Stomach smooth muscle (tissue), 2 donors: ENCODE measurements at regions not wholly inside any gene's neighbourhood (a gene's known extent, or its start where the extent isn't known, plus 50 kb on each side); places are given as distances from the start of the nearest gene placed in this dataset.

ENCODE experiments used
- H3K27ac ChIP-seq: one replicate; pipeline ENCODE4 v1.7.0; 2013; ENCODE audit warnings: mild to moderate bottlenecking, low read length, inconsistent platforms
- H3K27me3 ChIP-seq, 2 donors: one replicate each; pipeline ENCODE4 v1.7.0; 2013; ENCODE audit warnings: low read length in 2 of 2; ENCODE audit not compliant: insufficient read depth in 2 of 2, control insufficient read depth in 1 of 2
- H3K36me3 ChIP-seq, 2 donors: one replicate each; pipeline ENCODE4 v1.7.0; 2013; ENCODE audit warnings: low read length in 2 of 2; ENCODE audit not compliant: control insufficient read depth in 2 of 2, insufficient read depth in 2 of 2
- H3K4me1 ChIP-seq: one replicate; pipeline ENCODE4 v1.7.0; 2013; ENCODE audit warnings: low read length; ENCODE audit not compliant: control insufficient read depth, insufficient read depth
- H3K4me3 ChIP-seq, 2 donors: one replicate each; pipeline ENCODE4 v1.7.0; 2013; ENCODE audit warnings: low read length in 2 of 2
- H3K9ac ChIP-seq, 2 donors: one replicate each; pipeline ENCODE4 v1.7.0; 2013; ENCODE audit warnings: low read length in 2 of 2, mild to moderate bottlenecking in 1 of 2
- H3K9me3 ChIP-seq, 2 donors: one replicate each; pipeline ENCODE4 v1.7.0; 2013; ENCODE audit warnings: low read length in 2 of 2; ENCODE audit not compliant: control insufficient read depth in 2 of 2
- donor health status: healthy.
- donor health status: Pancreatic carcinoma.

DNA sequence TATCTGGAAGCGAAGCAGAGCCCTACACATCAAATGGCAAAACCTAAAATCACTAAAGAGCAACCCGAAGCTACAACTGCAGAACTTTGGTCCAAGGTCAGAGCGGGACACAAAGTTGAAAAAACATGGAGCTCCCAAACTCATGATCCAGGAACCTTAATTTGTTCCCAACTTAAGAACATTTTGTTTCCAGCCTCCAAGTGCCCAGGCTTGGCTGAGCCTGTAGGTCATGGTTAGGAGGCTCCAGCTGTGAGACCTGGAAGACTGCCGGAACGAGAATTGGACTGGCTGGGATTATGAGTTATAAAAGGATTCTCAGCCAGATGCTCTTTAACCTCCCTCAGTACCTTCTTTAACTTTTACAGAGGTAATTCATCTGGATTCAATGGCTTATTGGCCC, 349.1 kb upstream of the DDX53 start:
- H3K27ac ChIP-seq = no peak overlapping the region
- H3K9ac ChIP-seq = no peak overlapping the region
- peaks cover 3% of the 10 kb centered on the region for H3K4me1 ChIP-seq
- no peaks in the 10 kb centered on the region for H3K9me3 ChIP-seq
- no peak overlapping the region for H3K4me3 ChIP-seq
- no peaks in the 10 kb centered on the region for H3K36me3 ChIP-seq
- no peaks in the 10 kb centered on the region for H3K27me3 ChIP-seq

DNA sequence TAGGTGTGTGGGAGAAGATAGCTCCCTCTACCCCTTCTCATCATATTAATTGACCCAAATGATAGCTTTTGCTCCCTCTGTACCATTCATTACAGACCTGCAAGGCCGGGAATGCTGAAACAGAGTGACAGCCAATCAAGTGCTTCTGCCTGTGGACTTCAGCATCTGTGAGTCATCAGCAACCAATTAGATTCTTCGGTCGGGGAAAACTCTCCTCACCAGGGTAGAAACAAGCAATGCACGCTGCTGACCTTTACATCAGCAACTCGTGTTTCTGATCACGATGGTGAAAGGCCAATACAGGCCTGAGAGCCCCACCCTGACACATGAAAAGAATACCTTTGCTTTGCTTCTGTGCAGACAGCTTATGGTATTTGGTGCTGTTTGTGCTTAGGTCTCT, 347.2 kb upstream of the DDX53 start:
- H3K4me1 ChIP-seq = peaks cover 3% of the 10 kb centered on the region
- no peaks in the 10 kb centered on the region for H3K27me3 ChIP-seq
- no peaks in the 10 kb centered on the region for H3K36me3 ChIP-seq
- no peak overlapping the region for H3K27ac ChIP-seq
- no peaks in the 10 kb centered on the region for H3K9me3 ChIP-seq
- no peak overlapping the region for H3K9ac ChIP-seq
- H3K4me3 ChIP-seq = no peak overlapping the region

DNA sequence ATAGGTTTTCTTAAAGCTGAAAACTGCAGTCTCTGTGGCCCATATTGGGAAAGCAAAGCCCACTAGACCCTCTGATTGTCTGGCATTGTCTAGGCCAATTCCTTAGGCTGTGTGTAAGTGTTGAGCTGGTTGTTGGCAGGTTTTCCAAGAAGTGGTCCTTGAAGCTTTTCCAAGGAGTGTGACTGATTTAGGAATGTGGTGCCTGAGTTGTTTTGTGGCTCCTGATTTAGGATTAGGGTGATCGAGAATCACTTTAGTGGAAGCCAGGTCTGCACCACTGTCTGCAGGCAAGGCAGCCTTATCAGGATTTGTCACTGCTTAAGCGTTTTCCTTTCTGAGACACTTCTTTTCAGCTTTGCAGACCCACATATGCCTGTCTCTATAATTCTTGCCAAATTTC, 339.0 kb upstream of the DDX53 start:
- Histone ChIP-seq H3K9me3 (no peaks in the 10 kb centered on the region), H3K36me3 (no peaks in the 10 kb centered on the region), H3K4me1 (no peaks in the 10 kb centered on the region), H3K27me3 (peaks cover 0 to 3% of the 10 kb centered on the region in 2 donors), H3K27ac (no peak overlapping the region), H3K9ac (no peak overlapping the region), H3K4me3 (no peak overlapping the region)

DNA sequence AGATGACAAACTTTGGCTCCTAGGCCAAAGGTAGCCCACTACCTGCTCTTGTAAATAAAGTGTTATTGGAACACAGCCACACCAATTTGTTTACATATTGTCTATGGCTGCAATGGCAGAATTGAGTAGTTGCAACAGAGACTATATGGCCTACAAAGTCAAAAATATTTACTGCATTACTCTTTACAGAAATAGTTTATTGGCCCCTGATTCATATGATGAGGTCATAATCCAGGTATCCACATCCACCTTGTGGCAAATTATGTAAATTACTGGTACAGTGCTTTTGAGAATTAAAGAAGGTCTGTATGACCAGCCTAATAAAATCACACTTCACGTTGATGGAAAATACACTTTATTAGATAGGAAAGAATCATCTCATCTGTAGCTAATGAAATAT, 337.0 kb upstream of the DDX53 start:
- no peaks in the 10 kb centered on the region for H3K9me3 ChIP-seq
- H3K4me3 ChIP-seq = no peak overlapping the region
- no peaks in the 10 kb centered on the region for H3K36me3 ChIP-seq
- no peak overlapping the region for H3K9ac ChIP-seq
- H3K27ac ChIP-seq = no peak overlapping the region
- peaks cover 0 to 3% of the 10 kb centered on the region in 2 donors for H3K27me3 ChIP-seq
- H3K4me1 ChIP-seq = no peaks in the 10 kb centered on the region

DNA sequence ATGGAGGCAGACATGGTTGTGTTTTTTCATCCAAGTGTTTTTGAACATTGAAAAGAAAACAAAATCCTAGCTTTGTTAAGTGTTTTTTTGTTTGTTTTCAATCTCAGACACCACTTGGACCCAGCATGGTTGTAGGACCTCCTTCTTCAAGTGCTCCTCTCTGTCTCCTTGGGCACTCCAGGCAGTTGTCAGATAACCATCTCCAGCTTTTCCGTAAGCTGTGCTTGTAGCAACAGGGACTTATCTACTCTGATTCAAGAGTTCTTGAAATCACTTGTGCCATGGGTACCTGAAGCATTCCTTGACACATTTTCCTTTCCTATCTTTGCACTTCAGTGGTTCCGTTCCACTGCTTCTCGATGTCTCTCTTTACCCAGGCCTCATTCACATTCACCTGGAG, 334.9 kb upstream of the DDX53 start:
- peaks cover 0 to 3% of the 10 kb centered on the region in 2 donors for H3K27me3 ChIP-seq
- no peaks in the 10 kb centered on the region for H3K4me1 ChIP-seq
- H3K9me3 ChIP-seq = no peaks in the 10 kb centered on the region
- no peak overlapping the region for H3K27ac ChIP-seq
- no peak overlapping the region for H3K9ac ChIP-seq
- no peaks in the 10 kb centered on the region for H3K36me3 ChIP-seq
- H3K4me3 ChIP-seq = no peak overlapping the region

DNA sequence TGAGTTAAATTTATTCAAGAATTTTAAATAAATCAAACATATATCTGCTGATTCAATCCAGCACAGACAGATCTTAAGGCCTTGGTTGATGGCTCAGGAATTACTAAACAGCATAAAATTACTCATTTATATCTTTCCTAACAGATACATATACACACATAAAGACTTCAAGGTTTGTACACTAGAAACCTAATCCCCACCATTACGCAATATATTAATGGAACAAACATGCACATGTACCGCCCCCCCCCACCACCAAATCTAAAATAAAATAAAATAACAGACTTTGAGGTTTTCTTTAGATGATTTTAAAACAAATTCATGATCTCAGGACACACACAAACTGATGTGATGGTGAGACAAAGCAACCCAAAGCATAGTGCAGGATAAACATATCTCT, 333.9 kb upstream of the DDX53 start:
- Histone ChIP-seq H3K36me3 (no peaks in the 10 kb centered on the region), H3K4me3 (no peak overlapping the region), H3K9me3 (no peaks in the 10 kb centered on the region)

DNA sequence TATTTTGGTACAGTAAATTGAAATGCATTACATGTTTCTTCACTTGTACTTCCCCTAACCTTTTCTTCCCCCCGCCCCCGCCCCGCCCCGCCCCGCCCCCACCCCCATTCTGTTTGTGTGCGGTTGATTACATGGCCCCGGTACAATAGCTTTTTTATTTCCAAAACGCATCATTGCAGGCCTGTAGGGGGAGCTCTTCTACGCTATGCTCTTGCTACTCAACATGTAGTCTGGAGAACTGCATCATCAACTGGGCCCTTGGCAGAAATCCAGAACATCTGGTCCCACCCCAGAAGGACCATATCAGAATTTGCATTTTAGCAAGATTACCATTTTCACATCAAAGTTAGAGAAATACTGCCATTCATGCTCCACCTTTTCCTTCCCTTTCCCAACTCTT, 333.3 kb upstream of the DDX53 start:
- Histone ChIP-seq H3K9ac (no peak overlapping the region), H3K4me3 (no peak overlapping the region), H3K9me3 (no peaks in the 10 kb centered on the region), H3K27ac (no peak overlapping the region), H3K36me3 (no peaks in the 10 kb centered on the region), H3K4me1 (no peaks in the 10 kb centered on the region), H3K27me3 (peaks cover 0 to 3% of the 10 kb centered on the region in 2 donors)

More for the DNA sequence above, 333.9 kb upstream of the DDX53 start:
- no peaks in the 10 kb centered on the region for H3K4me1 ChIP-seq
- peaks cover 0 to 3% of the 10 kb centered on the region in 2 donors for H3K27me3 ChIP-seq
- H3K9ac ChIP-seq = no peak overlapping the region
- no peak overlapping the region for H3K27ac ChIP-seq

DNA sequence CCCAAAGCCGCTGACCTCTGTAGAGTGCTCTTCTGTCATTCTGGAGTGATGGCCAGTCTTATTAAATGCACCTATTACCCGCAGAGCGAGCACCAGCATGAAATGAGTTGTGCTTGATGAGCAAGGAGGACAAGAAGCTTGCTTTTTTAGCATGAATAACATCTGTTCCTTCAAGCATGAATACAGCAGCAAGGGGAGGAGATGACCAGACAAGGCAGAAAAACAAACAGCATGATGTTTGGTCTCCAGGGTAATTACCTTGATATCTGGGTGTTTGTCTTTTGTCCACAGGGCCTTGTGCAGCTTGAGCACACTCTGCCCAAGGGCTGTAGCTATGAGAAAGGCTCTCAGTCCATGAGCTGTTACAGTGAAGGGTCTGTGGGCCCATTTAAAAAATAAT, 324.8 kb upstream of the DDX53 start:
- Histone ChIP-seq H3K36me3 (no peaks in the 10 kb centered on the region), H3K27me3 (no peaks in the 10 kb centered on the region), H3K9ac (no peak overlapping the region), H3K4me1 (no peaks in the 10 kb centered on the region), H3K27ac (no peak overlapping the region), H3K4me3 (no peak overlapping the region), H3K9me3 (no peaks in the 10 kb centered on the region)

DNA sequence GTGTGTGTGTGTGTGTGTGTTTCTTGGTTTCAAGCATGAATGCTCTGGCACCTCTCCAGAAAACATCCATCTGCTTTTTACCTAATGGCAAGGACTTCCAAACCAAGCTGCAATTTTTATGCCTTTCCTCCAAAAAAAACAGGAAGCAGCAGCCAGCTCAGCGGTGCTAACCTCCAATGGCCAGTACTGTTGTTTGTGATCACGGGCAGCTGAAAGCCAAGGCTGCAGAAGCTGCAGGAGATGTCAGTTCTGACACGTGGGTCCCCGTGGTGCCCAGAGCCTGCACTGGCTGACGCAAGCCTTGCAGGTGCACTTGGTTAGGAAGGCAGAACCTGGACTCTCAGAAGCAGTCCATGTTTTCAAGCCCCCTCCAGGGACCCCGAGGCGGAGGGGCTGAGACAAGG, 313.6 kb upstream of the DDX53 start:
- Histone ChIP-seq H3K9ac (no peak overlapping the region), H3K36me3 (no peaks in the 10 kb centered on the region), H3K4me1 (no peaks in the 10 kb centered on the region), H3K4me3 (no peak overlapping the region), H3K27ac (no peak overlapping the region), H3K9me3 (no peaks in the 10 kb centered on the region), H3K27me3 (no peaks in the 10 kb centered on the region)

DNA sequence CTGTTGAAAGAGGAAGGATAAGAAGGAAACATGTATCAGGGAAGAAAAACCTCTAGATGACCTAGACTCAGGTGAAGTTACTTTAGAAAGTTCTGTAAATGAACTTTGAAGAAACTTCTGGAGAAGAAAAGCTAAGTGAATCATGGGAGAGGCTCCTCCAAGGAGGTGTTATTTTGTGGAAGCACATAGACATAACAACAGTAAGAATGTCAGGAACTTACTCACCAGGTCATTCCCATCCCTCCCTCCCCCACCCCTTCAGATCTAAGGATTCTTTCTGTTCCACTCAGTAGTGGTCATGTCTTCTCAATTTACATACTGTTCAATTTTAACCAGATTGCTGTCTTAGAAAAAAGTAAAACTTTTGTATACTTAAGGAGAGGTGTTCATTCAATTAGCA, 310.5 kb upstream of the DDX53 start:
- Histone ChIP-seq H3K27ac (no peak overlapping the region), H3K4me3 (no peak overlapping the region), H3K27me3 (no peaks in the 10 kb centered on the region), H3K4me1 (no peaks in the 10 kb centered on the region), H3K36me3 (no peaks in the 10 kb centered on the region), H3K9ac (no peak overlapping the region), H3K9me3 (no peaks in the 10 kb centered on the region)

DNA sequence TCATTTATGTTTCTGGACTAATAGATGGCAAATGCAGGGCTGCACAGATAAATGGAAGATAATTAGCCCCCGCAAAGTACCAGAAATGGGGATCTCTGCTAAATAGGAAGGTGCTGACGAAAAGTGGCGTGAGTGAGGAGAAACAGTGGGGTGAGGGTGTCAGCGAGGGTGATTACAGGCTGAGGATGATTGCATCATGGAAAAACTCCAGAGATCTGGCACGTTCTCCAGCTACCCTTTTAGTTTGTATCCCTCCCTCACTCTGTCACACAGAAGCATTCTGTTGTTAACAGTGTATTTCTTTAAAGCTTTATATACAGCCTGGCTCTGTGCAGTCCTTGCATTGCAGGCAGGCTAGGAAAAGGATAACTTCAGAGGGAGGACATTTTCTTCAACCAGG, 309.6 kb upstream of the DDX53 start:
- Histone ChIP-seq H3K36me3 (no peaks in the 10 kb centered on the region), H3K4me3 (no peak overlapping the region), H3K9ac (no peak overlapping the region), H3K9me3 (no peaks in the 10 kb centered on the region), H3K4me1 (no peaks in the 10 kb centered on the region), H3K27me3 (no peaks in the 10 kb centered on the region), H3K27ac (no peak overlapping the region)
